H9 (cell line): ENCODE measurements at regions not wholly inside any gene's neighbourhood (a gene's known extent, or its start where the extent isn't known, plus 50 kb on each side); places are given as distances from the start of the nearest gene placed in this dataset.

ENCODE experiments used
- DNase-seq: peaks from one replicate; pipeline ENCODE4 v3.0.0-alpha.2; 2017
- H2AFZ ChIP-seq: one replicate; pipeline ENCODE4 v1.6.1; 2013; ENCODE audit warnings: mild to moderate bottlenecking, low read length, control low read depth, moderate library complexity
- H2AK5ac ChIP-seq: 2 replicates; pipeline ENCODE4 v1.6.1; 2013; ENCODE audit warnings: low read length, control low read depth, mixed read lengths; ENCODE audit not compliant: insufficient read length
- H2BK120ac ChIP-seq: one replicate; pipeline ENCODE4 v1.6.1; 2013; ENCODE audit warnings: low read depth, mild to moderate bottlenecking, low read length, control low read depth, inconsistent platforms; ENCODE audit not compliant: poor library complexity, severe bottlenecking
- H2BK12ac ChIP-seq: 2 replicates; pipeline ENCODE4 v1.6.1; 2013; ENCODE audit warnings: low read length, control low read depth, mixed read lengths, low read depth; ENCODE audit not compliant: insufficient read length
- H2BK15ac ChIP-seq: 2 replicates; pipeline ENCODE4 v1.6.1; 2013; ENCODE audit warnings: low read depth, low read length, control low read depth
- H2BK20ac ChIP-seq: one replicate; pipeline ENCODE4 v1.6.1; 2013; ENCODE audit warnings: low read depth, mild to moderate bottlenecking, low read length, control low read depth, inconsistent platforms; ENCODE audit not compliant: poor library complexity, severe bottlenecking
- H2BK5ac ChIP-seq: 2 replicates; pipeline ENCODE4 v1.6.1; 2013; ENCODE audit warnings: low read length, control low read depth, mixed read lengths; ENCODE audit not compliant: insufficient read length
- H3K14ac ChIP-seq: 2 replicates; pipeline ENCODE4 v1.6.1; 2013; ENCODE audit warnings: low read length, control low read depth; ENCODE audit not compliant: insufficient read depth
- H3K18ac ChIP-seq: 2 replicates; pipeline ENCODE4 v1.6.1; 2013; ENCODE audit warnings: low read depth, mild to moderate bottlenecking, mixed read lengths, low read length, control low read depth; ENCODE audit not compliant: insufficient read length
- H3K23ac ChIP-seq: 2 replicates; pipeline ENCODE4 v1.6.1; 2013; ENCODE audit warnings: low read length, control low read depth, mixed read lengths, low read depth; ENCODE audit not compliant: insufficient read length
- H3K23me2 ChIP-seq: 2 replicates; pipeline ENCODE4 v1.6.1; 2013; ENCODE audit warnings: low read depth, mild to moderate bottlenecking, mixed read lengths, low read length, control low read depth; ENCODE audit not compliant: insufficient read length, poor library complexity, severe bottlenecking
- H3K27ac ChIP-seq: 2 replicates; pipeline ENCODE4 v1.5.1; 2013; ENCODE audit warnings: low read length, control low read depth, mixed read lengths, low read depth; ENCODE audit not compliant: insufficient read length
- H3K27me3 ChIP-seq: 2 replicates; pipeline ENCODE4 v1.6.1; 2013; ENCODE audit warnings: low read length, control low read depth, inconsistent platforms; ENCODE audit not compliant: insufficient read depth
- H3K4ac ChIP-seq: 2 replicates; pipeline ENCODE4 v1.6.1; 2013; ENCODE audit warnings: low read depth, mild to moderate bottlenecking, control low read depth, inconsistent platforms, low read length, moderate library complexity
- H3K4me1 ChIP-seq: 2 replicates; pipeline ENCODE4 v1.6.1; 2013; ENCODE audit warnings: low read length, control low read depth, inconsistent platforms; ENCODE audit not compliant: insufficient read depth
- H3K4me2 ChIP-seq: 2 replicates; pipeline ENCODE4 v1.6.1; 2013; ENCODE audit warnings: low read length, control low read depth, mixed read lengths; ENCODE audit not compliant: insufficient read length, insufficient read depth
- H3K56ac ChIP-seq: 2 replicates; pipeline ENCODE4 v1.6.1; 2013; ENCODE audit warnings: low read depth, mild to moderate bottlenecking, mixed read lengths, low read length, control low read depth; ENCODE audit not compliant: insufficient read length
- H3K79me1 ChIP-seq: 2 replicates; pipeline ENCODE4 v1.6.1; 2013; ENCODE audit warnings: low read depth, mild to moderate bottlenecking, moderate library complexity, low read length, control low read depth, inconsistent platforms; ENCODE audit not compliant: insufficient read depth, poor library complexity, severe bottlenecking
- H3K79me2 ChIP-seq: 2 replicates; pipeline ENCODE4 v1.6.1; 2013; ENCODE audit warnings: low read length, control low read depth, inconsistent platforms; ENCODE audit not compliant: insufficient read depth
- H3K9ac ChIP-seq: 2 replicates; pipeline ENCODE4 v1.6.1; 2013; ENCODE audit warnings: low read length, control low read depth, mixed read lengths; ENCODE audit not compliant: insufficient read length; ENCODE audit errors: extremely low read depth
- H3K9me3 ChIP-seq: one replicate; pipeline ENCODE4 v1.6.1; 2013; ENCODE audit warnings: low read depth, low read length, inconsistent platforms; ENCODE audit not compliant: control insufficient read depth
- H3T11ph ChIP-seq: one replicate; pipeline ENCODE4 v1.6.1; 2013; ENCODE audit warnings: mild to moderate bottlenecking, low read length, control low read depth, inconsistent platforms
- H4K20me1 ChIP-seq: one replicate; pipeline ENCODE4 v1.6.1; 2013; ENCODE audit not compliant: control insufficient read depth, insufficient read length, insufficient read depth
- H4K5ac ChIP-seq: 2 replicates; pipeline ENCODE4 v1.6.1; 2013; ENCODE audit warnings: low read depth, mild to moderate bottlenecking, mixed read lengths, low read length, control low read depth; ENCODE audit not compliant: insufficient read length
- H4K8ac ChIP-seq: replicated peaks from 2 replicates; pipeline ENCODE4 v1.6.1; 2013; ENCODE audit warnings: low read length, control low read depth, mixed read lengths, low read depth; ENCODE audit not compliant: insufficient read length
- H4K91ac ChIP-seq: 2 replicates; pipeline ENCODE4 v1.6.1; 2013; ENCODE audit warnings: low read depth, mild to moderate bottlenecking, moderate library complexity, mixed read lengths, low read length, control low read depth; ENCODE audit not compliant: insufficient read length
- H3K27ac Mint-ChIP-seq, 3 experiments: 2 replicates in 2 of 3; 3 replicates in 1 of 3; pipeline ENCODE4 v1.8.0; 2020 to 2021; ENCODE audit warnings: mixed read lengths in 3 of 3, mild to moderate bottlenecking in 1 of 3, moderate library complexity in 1 of 3
- H3K27me3 Mint-ChIP-seq: 2 replicates; pipeline ENCODE4 v1.8.0; 2021; ENCODE audit warnings: low read depth, mild to moderate bottlenecking, moderate library complexity, mixed read lengths
- H3K36me3 Mint-ChIP-seq, 3 experiments: 2 replicates in 2 of 3; 3 replicates in 1 of 3; pipeline ENCODE4 v1.8.0; 2020 to 2021; ENCODE audit warnings: low read depth in 3 of 3, mixed read lengths in 3 of 3; ENCODE audit not compliant: insufficient read depth in 1 of 3
- H3K4me1 Mint-ChIP-seq, 2 experiments: 2 replicates each; pipeline ENCODE4 v1.8.0; 2020; ENCODE audit warnings: mixed read lengths in 2 of 2
- H3K4me3 Mint-ChIP-seq, 2 experiments: 2 replicates in 1 of 2; 3 replicates in 1 of 2; pipeline ENCODE4 v1.8.0; 2020 to 2021; ENCODE audit warnings: mild to moderate bottlenecking in 2 of 2, mixed read lengths in 2 of 2, moderate library complexity in 1 of 2
- H3K9me3 Mint-ChIP-seq, 2 experiments: 2 replicates in 1 of 2; 3 replicates in 1 of 2; pipeline ENCODE4 v1.8.0; 2020; ENCODE audit warnings: mild to moderate bottlenecking in 2 of 2, mixed read lengths in 2 of 2, moderate library complexity in 1 of 2
- TF ChIP-seq, protein P1 (sequence below): fragments of 200-600 bp; sonication (generic); conservative IDR thresholded peaks from 3 replicates; pipeline ENCODE4 v1.8.0; 2021; ENCODE audit warnings: antibody characterized with exemption, mild to moderate bottlenecking

DNA sequence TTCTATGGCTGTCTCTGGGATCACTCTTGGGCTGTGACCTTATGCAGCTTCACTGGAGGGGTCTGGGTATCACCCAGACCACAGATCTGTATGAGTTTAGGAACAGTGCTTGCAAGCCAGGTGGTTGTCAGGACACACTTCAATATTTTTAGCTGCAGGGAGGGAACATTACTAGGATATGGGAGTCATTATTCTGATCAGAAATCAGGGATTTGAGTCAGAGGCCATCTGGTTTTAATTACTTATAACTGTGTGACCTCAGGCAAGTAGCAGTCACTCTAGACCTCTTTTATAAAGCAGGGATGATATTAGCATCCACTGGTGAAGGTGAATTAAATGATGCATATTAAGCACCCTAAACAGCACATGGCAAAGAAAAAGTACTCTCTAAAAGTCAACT, 60.1 kb upstream of the NMUR2 start:
- Histone ChIP-seq H3T11ph (no peak overlapping the region), H3K56ac (no peak overlapping the region), H4K8ac (no peak overlapping the region), H2BK20ac (no peak overlapping the region), H4K5ac (no peak overlapping the region), H3K18ac (no peak overlapping the region), H2BK15ac (no peak overlapping the region), H4K20me1 (no peaks in the 10 kb centered on the region), H3K79me1 (no peaks in the 10 kb centered on the region), H3K4ac (no peak overlapping the region), H2AFZ (no peak overlapping the region), H2AK5ac (no peak overlapping the region), H3K4me2 (no peak overlapping the region), H2BK5ac (no peak overlapping the region), H3K23me2 (no peaks in the 10 kb centered on the region), H3K14ac (no peak overlapping the region), H2BK120ac (no peak overlapping the region), H3K9me3 (no peaks in the 10 kb centered on the region), H2BK12ac (no peak overlapping the region), H3K9ac (no peak overlapping the region), H3K27ac (no peak overlapping the region), H3K4me1 (no peaks in the 10 kb centered on the region), H3K23ac (no peak overlapping the region), H3K27me3 (no peaks in the 10 kb centered on the region), H3K79me2 (no peaks in the 10 kb centered on the region), H4K91ac (no peak overlapping the region)
- H3K4me3 Mint-ChIP-seq, result no peak overlapping the region
- no peak overlapping the region for H3K27ac Mint-ChIP-seq
- H3K4me1 Mint-ChIP-seq, result peaks cover 3 to 4% of the 10 kb centered on the region in 2 experiments; a peak in 1 of 4 replicates
- H3K27me3 Mint-ChIP-seq, result peaks cover 2% of the 10 kb centered on the region
- no peak for DNase-seq
- no peaks in the 10 kb centered on the region for H3K9me3 Mint-ChIP-seq
- TF ChIP-seq, protein P1, sequence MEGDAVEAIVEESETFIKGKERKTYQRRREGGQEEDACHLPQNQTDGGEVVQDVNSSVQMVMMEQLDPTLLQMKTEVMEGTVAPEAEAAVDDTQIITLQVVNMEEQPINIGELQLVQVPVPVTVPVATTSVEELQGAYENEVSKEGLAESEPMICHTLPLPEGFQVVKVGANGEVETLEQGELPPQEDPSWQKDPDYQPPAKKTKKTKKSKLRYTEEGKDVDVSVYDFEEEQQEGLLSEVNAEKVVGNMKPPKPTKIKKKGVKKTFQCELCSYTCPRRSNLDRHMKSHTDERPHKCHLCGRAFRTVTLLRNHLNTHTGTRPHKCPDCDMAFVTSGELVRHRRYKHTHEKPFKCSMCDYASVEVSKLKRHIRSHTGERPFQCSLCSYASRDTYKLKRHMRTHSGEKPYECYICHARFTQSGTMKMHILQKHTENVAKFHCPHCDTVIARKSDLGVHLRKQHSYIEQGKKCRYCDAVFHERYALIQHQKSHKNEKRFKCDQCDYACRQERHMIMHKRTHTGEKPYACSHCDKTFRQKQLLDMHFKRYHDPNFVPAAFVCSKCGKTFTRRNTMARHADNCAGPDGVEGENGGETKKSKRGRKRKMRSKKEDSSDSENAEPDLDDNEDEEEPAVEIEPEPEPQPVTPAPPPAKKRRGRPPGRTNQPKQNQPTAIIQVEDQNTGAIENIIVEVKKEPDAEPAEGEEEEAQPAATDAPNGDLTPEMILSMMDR, result no peak
- H3K36me3 Mint-ChIP-seq, result no peaks in the 10 kb centered on the region
